ENCODE measurements at regions not wholly inside any gene's neighbourhood (a gene's known extent, or its start where the extent isn't known, plus 50 kb on each side); places are given as distances from the start of the nearest gene placed in this dataset.
"Not testable (repeated sequence)": the region's sequence is repeated elsewhere in the genome, so short reads cannot be mapped to it uniquely, and the experiment has no call there.

DNA sequence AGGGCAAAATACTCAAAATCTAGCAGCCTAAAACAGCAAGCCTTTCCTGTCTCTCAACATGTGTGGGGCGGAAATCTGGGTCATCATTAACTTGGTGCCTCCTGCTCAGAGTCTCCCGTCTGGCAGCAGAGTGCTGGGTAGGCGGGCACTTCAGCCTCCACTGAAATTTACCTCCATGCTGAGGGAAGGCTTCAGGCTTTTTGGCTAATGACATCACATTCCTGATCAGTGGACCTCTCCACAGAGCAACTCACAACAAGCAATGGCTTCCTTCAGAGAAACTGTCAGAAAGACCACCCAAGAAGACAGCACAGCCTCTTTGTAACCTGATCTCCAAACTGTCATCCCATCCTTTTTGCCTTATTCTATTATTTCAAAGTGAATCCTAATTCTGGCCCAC lies 1109.0 kb downstream of the UQCRFS1 start:
- TF ChIP-seq, protein P1, sequence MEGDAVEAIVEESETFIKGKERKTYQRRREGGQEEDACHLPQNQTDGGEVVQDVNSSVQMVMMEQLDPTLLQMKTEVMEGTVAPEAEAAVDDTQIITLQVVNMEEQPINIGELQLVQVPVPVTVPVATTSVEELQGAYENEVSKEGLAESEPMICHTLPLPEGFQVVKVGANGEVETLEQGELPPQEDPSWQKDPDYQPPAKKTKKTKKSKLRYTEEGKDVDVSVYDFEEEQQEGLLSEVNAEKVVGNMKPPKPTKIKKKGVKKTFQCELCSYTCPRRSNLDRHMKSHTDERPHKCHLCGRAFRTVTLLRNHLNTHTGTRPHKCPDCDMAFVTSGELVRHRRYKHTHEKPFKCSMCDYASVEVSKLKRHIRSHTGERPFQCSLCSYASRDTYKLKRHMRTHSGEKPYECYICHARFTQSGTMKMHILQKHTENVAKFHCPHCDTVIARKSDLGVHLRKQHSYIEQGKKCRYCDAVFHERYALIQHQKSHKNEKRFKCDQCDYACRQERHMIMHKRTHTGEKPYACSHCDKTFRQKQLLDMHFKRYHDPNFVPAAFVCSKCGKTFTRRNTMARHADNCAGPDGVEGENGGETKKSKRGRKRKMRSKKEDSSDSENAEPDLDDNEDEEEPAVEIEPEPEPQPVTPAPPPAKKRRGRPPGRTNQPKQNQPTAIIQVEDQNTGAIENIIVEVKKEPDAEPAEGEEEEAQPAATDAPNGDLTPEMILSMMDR (IDR thresholded peaks at IDR 0.05) = no peak
- no peak for TF ChIP-seq POLR2A (IDR thresholded peaks at IDR 0.05)
- intact Hi-C loops (cut with DNase I) = no loop called here
- no peak overlapping the region for H3K27ac ChIP-seq
- peaks cover 0 to 6% (median 0%) of the 10 kb centered on the region in 12 donors for H3K9me3 ChIP-seq
- ATAC-seq = no peak
- DNase-seq = no peak
- no peaks in the 10 kb centered on the region for H3K36me3 ChIP-seq
- no peak overlapping the region for H3K4me3 ChIP-seq
- peaks cover 0 to 9% (median 0%) of the 10 kb centered on the region in 9 donors for H3K27me3 ChIP-seq
- 44 to 53% (median 49%) methylated on average over 3 of the region's 3 CpGs for WGBS, 4 donors
- no peaks in the 10 kb centered on the region for H3K4me1 ChIP-seq

DNA sequence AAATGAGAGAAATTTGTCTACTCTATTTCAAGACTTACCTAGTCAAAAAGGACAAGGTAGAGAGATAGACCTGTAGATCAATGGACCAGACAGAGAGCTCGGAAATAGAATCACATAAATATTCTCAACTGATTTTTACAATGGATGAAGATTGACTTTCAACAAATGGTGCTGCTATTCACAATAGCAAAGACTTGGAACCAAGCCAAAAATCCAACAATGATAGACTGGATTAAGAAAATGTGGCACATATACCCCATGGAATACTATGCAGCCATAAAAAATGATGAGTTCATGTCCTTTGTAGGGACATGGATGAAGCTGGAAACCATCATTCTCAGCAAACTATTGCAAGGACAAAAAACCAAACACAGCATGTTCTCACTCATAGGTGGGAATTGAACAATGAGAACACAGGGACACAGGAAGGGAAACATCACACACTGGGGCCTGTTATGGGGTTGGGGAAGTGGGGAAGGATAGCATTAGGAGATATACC lies 1128.2 kb downstream of the UQCRFS1 start:
- DNase-seq; H3K4me1 ChIP-seq; H3K27me3 ChIP-seq; H3K27ac ChIP-seq; intact Hi-C loops (cut with DNase I); ATAC-seq; H3K4me3 ChIP-seq; H3K36me3 ChIP-seq: not testable (repeated sequence)
- peaks cover 0 to 19% (median 6%) of the 10 kb centered on the region in 12 donors for H3K9me3 ChIP-seq
- 39 to 97% (median 87%) methylated on average over 1 of the region's 1 CpG for WGBS, 4 donors

DNA sequence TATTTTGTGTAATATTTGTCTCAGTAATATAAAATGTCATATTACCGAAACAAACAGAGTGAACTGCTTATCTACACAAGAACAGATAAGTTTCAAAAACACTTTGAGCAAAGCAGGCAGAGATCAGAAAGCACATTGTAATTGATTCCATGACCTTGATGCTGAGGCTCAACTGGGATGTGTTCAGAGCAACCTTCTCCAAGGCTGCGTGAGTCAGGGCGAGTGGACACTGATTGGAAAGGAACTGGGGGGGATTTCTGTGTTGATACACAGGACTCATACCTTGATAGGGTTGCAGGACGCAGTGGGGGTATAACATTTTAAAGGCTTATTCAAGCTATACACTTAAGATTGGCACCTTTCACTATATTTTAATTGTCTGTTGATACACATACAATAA lies 1136.3 kb downstream of the UQCRFS1 start:
- H3K27me3 ChIP-seq = no peaks in the 10 kb centered on the region
- H3K27ac ChIP-seq = no peak overlapping the region
- intact Hi-C loops (cut with DNase I) = no loop called here
- no peaks in the 10 kb centered on the region for H3K36me3 ChIP-seq
- H3K4me3 ChIP-seq = no peak overlapping the region
- no peak for TF ChIP-seq POLR2A (IDR thresholded peaks at IDR 0.05)
- TF ChIP-seq, protein P1 (IDR thresholded peaks at IDR 0.05) = no peak
- ATAC-seq = no peak
- 71 to 78% (median 75%) methylated on average over 4 of the region's 4 CpGs for WGBS, 4 donors
- peaks cover 0 to 14% (median 4%) of the 10 kb centered on the region in 12 donors for H3K9me3 ChIP-seq
- no peak for DNase-seq
- no peaks in the 10 kb centered on the region for H3K4me1 ChIP-seq

DNA sequence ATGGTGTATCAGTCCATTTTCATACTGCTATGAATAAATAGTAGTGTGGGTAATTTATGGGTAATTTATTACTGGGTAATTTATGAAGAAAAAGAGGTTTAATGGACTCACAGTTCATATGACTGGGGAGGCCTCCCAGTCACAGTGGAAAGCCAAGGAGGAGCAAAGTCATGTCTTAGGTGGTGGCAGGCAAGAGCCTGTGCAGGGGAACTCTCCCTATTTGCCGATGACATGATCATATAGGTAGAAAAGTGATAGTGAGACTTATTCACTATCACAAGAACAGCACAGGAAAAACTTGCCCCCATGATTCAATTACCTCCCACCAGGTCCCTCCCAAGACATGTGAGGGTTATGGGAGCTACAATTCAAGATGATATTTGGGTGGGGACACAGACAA lies 1137.7 kb downstream of the UQCRFS1 start:
- Histone ChIP-seq H3K36me3 (no peaks in the 10 kb centered on the region), H3K9me3 (peaks cover 0 to 8% (median 0%) of the 10 kb centered on the region in 12 donors), H3K4me3 (no peak overlapping the region), H3K27me3 (no peaks in the 10 kb centered on the region), H3K4me1 (no peaks in the 10 kb centered on the region), H3K27ac (no peak overlapping the region)
- 84 to 100% (median 89%) methylated on average over 1 of the region's 1 CpG for WGBS, 4 donors
- intact Hi-C loops (cut with DNase I) = no loop called here
- DNase-seq (no peak), ATAC-seq (no peak)
- TF ChIP-seq POLR2A (IDR thresholded peaks at IDR 0.05) = no peak
- TF ChIP-seq, protein P1 (IDR thresholded peaks at IDR 0.05) = no peak

DNA sequence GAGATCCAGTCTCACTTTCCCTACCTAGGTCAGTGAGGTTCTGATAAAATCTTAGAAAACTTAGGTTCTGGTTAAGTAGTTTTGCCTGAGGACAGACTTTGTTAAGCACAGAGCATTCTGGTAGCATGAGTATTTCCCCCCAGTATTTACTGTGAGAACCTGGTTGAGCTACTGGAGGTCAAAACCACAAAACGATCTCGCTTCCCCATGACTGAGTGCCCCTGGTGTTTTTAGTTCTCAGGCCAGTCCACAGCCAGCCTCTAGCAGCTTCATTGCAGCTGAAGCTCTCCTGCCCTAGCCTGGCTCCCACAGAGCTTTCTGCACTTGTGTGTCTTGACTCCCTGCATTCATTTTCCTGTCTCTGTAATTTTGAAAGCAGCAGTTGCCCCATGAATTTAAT lies 1138.2 kb downstream of the UQCRFS1 start:
- Histone ChIP-seq H3K27me3 (peaks cover 0 to 3% (median 0%) of the 10 kb centered on the region in 9 donors), H3K4me3 (no peak overlapping the region), H3K27ac (no peak overlapping the region), H3K4me1 (no peaks in the 10 kb centered on the region), H3K9me3 (peaks cover 0 to 7% (median 0%) of the 10 kb centered on the region in 12 donors), H3K36me3 (no peaks in the 10 kb centered on the region)
- DNase-seq (no peak), ATAC-seq (no peak)
- intact Hi-C loops (cut with DNase I) = no loop called here
- no peak for TF ChIP-seq POLR2A (IDR thresholded peaks at IDR 0.05)
- TF ChIP-seq, protein P1 (IDR thresholded peaks at IDR 0.05) = no peak
- WGBS, 4 donors = 65 to 93% (median 84%) methylated on average over 2 of the region's 2 CpGs

Measured in heart left ventricle (tissue), 16 donors.